NCI-H510A (cell line): ENCODE measurements at regions not wholly inside any gene's neighbourhood (a gene's known extent, or its start where the extent isn't known, plus 50 kb on each side); places are given as distances from the start of the nearest gene placed in this dataset.
"Not testable (repeated sequence)": the region's sequence is repeated elsewhere in the genome, so short reads cannot be mapped to it uniquely, and the experiment has no call there.

ENCODE experiments used
- DNase-seq: peaks from one replicate; lab custom pipeline; 2025; lab: John Stamatoyannopoulos, UW

DNA sequence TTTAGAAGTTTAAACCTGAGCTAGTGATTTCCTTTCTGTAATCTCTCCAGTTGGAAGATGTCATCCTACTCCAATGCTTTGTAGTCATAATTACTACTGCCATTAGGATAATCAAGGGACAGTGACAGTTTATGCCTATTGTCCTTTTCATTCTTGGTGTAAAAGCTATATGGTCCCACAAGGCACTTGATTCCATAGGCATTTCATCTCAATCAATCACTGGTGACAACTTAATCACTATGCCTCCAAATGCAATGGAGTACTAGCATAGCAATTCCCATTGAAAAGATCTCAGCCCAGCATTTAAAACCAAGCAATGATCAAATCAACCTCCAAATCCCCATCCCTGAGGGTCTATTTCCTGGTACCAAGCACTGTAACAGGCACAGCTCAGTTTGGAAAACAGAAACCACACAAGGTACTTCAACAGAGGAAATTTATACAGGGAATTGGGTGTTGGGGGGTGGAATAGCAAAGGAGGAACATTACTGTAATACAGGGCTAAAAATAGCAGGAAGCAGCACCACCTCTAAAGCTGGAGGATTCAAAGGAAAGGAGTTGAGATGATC lies 51.0 kb downstream of the FHIP2A start:
- no peak for DNase-seq

DNA sequence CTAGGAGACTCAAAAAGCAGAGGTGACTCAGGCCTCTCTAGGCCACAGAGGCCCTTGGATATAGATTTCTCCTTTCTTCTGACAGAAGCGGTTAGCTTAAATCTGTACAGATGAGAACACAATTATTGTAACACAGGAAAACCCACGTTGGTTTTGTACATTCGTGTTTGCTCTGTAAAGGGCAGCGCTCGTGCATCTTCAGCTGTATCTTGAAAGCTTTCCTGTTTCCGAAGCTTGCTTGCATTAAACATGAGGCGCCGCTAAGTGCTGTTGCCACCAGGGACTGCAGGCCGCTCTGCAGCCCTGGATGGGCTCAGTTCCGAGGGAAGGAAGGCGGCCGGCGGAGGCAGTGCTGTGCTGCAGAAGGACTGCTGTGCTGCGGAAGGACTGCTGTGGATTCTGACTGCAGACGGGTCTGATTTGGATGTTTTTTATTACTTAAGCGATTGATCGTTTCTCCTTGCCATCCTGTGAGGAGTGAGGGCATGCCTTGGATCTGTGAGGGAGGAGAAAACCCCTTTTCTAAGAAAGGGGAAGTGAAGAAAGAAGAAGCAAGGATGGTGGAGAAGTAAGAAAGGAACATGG lies 53.3 kb downstream of the FHIP2A start:
- DNase-seq: no peak

DNA sequence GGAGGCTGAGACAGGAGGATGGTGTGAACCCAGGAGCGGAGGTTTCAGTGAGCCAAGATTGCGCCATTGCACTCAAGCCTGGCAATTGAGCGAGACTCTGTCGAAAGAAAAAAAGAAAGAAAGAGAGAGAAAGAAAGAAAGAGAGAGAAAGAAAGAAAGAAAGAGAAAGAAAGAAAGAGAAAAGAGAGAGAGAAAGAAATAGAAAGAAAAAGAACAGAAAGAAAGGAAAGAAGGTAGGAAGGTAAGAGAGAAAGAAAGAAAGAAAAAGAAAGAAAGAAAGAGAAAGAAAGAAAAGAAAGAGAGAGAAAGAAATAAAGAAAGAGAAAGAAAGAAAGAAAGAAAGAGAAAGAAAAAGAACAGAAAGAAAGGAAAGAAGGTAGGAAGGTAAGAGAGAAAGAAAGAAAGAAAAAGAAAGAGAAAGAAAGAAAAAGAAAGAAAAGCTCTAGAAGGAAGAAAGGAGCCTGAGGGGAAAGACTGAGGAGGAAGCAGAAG lies 54.1 kb downstream of the FHIP2A start:
- DNase-seq: not testable (repeated sequence)

DNA sequence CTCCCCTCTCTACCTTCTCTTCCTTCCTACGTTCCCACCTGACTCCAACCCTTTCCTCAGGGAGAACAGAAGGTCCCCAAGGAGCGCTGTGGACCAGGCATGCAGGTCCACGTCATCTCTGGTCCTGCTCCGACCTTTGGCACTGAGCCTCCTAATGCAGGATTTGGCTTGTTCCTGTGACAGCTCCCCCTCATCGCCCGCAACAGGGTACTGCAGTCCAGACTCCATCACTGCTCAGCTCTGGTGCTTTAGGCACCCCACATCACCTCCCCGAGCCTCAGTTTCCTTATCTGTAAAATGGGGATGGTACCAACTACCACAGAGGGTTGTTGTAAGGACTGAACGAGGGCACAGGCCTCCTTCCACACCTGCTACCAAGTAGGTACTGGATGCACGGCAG lies 54.6 kb downstream of the FHIP2A start:
- no peak for DNase-seq

DNA sequence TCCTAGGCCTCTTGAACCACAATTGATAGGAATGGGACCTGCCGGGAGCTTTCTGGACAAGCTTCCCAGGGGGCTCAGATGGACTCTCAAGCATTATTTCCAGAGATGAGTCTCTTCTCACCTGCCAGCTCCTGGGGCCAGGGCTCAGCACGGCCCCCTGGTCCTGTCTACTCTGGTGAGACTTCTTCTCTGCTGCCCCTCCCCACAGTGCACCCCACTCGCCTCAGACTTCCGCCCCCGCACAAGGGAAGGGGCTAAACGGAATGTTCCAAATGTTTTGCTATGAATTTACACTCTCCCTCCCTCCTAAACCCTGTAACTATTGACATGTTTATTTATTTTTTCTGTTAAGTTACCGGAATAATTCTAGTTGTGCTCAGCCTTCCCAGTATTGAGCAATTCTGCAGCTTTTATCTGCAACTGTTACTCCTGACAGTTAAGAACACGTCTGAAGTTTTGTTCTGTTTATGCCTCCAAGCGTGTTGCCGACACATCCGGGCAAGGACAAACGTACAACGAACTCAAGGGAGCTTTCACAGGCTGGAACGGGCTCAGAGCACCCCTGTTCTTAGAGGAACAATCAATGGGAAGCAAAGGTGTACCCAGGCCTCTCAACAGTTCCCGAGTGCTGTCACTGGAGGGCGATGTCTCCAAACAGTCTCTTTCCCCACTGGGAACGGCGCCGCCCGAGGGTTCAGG lies 55.2 kb downstream of the FHIP2A start:
- DNase-seq: peak; percentile 66

DNA sequence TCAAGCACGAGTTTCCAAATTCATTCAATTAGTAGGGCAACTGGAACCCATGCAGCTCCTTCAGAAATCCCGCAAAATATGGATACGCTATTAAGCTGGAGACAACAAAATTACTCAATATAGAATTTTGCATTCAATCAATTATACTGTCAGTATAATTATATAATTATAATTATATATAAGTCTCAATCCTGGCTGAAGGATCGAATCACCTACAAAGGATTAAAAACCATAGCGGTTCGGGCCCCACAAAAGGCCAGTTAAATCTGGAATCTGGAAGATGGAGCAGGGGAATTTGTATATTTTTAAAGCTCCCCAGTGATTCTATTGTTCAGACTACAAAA lies 55.7 kb downstream of the FHIP2A start:
- no peak for DNase-seq

DNA sequence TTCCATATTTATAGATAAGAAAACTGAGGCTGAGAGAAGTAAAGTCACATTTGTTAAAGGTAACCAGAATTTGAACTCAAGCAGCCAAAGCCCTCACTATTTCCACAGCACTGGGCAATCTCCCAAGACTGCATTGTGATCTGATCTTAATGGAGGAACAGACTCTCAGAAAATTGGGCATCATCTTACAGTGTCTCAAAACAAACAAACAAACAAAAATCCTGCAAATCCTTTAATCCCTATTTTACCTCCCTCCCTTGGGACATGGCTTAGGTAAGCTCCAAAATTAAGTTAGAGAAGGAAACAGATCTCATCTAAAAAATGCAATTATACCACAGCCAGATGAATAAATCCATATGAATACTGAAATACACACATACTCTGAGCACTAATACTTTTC lies 57.5 kb downstream of the FHIP2A start:
- no peak for DNase-seq

DNA sequence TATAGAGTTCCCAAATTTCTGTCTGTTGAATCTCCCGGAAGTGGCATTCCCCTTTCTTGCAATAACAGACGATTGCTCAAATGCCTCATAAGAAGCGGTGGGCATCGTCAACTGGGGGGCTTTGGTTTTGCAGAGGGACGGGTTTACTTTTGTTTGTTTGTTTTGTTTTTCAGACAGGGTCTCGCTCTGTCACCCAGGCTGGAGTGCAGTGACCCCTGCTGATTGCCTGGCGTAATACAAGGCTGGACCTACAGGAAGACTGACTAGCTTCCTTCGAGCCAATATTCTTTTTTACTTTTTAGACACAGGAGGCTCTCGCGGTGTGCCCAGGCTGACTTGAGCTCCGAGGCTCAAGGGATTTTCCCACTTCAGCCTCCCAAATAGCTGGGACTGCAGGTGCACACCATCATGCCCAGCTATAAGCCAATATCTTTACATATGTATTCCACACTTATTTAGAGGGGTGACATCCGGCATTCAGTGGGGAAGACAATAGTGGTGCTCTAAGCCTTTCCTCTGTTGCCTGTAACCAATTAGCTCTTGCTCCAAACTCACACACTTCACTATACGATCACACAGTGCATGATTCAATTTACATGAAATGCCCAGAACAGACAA lies 58.1 kb downstream of the FHIP2A start:
- no peak for DNase-seq

DNA sequence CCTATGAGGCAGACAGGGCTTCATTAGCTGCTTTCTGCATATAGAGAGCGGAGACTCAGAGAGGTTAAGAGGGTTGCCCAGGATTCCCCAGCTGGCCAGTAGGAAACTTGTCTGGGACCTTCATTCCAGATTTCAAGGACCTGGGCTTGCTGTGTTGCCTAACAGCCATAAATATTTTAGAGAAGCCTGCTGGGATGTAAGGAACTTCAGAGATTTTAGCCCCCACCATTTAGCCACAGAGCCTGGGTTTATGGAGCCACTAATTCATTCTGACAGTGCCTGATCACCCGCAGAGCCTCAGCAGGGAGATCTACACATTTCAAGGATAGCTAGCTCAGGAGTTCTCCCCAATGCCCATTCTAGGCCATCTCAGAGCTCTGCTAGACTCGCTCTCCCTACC lies 56.6 kb upstream of the TRUB1 start:
- no peak for DNase-seq

DNA sequence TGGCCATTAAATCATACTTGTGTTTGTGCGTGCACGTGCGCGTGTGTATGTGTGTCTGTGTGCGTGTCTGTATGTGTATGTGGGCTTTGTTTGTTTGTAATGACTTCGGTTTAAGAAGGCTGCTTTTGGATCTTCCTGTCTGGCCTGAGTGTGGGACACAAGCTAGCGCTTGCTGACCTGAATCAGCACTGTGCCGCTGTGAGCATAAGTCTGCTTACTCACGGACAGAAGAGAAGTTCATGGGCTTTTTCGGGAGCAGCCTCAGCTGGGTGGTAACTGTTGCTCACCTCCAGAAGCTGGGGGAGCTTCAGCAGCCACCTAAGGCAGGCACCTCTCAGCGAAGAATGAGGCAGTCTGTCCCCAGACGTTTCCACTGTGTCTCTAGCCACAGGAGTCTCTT lies 56.1 kb upstream of the TRUB1 start:
- no peak for DNase-seq

DNA sequence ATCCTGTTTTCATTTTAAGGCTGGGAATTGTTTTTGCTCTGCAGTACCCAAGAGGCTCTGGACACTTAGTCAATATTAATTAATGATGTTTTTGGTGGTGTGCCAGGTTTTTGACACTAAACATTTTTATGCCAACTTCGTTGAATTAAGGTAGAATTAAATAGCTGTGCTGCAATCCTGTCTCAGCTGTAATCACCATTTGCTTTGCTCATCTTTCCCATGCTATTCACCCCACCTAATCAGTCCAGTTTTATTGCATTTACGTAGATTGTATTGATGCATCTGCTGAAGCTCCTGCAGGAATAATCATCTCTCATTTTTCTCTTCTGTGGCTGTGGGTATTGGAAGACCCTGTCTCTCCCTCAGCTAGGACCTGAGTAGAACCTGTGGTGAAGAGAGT lies 52.6 kb upstream of the TRUB1 start:
- no peak for DNase-seq
